HCT116 (cell line): ENCODE measurements at regions not wholly inside any gene's neighbourhood (a gene's known extent, or its start where the extent isn't known, plus 50 kb on each side); places are given as distances from the start of the nearest gene placed in this dataset.

Experiments used
- ATAC-seq: fragments of 200-7000 bp; cut with Tn5 transposase; 2 replicates; pipeline ENCODE4 v1.9.1; 2020; ENCODE audit warnings: mild to moderate bottlenecking, moderate library complexity
- BruUV-seq: library from RNA; stranded (reverse); fragments of 400-500 nt; replicated peaks from 2 replicates; lab custom pipeline; 2021; lab: Mats Ljungman, UMichigan
- CTCF ChIA-PET: fragments of 300-600 bp; sonication (Branson Sonifier 250); formaldehyde crosslinking; loops from one replicate; lab custom pipeline; 2021; ENCODE audit warnings: antibody characterized with exemption; lab: Charles Lee
- POLR2A ChIA-PET: fragments of 300-600, 350-600 bp; sonication (Branson Sonifier 250); formaldehyde crosslinking; loops from one replicate; lab custom pipeline; 2021; ENCODE audit warnings: antibody characterized with exemption; lab: Charles Lee
- RAD21 ChIA-PET, 2 experiments: fragments of 300-600 bp; sonication (Branson Sonifier 250); formaldehyde crosslinking; loops; one replicate each; lab custom pipeline; 2023; ENCODE audit warnings: low total read pairs in 2 of 2; ENCODE audit not compliant: uncharacterized antibody in 2 of 2, unreplicated experiment in 2 of 2, low non-redundant PET in 1 of 2; lab: Charles Lee
- DNase-seq: peaks from one replicate; pipeline ENCODE4 v3.0.0-alpha.2; 2010; ENCODE audit warnings: low read depth, low spot score
- H2AFZ ChIP-seq: fragments of 200-600 bp; shearing (Covaris generic), sonication (generic); 2 replicates; pipeline ENCODE4 v1.6.1; 2017; ENCODE audit warnings: low read depth, mixed run types, mixed read lengths, antibody characterized with exemption, low read length; ENCODE audit not compliant: poor library complexity, severe bottlenecking
- H3K27ac ChIP-seq: 2 replicates; pipeline ENCODE4 v1.5.1; 2012; ENCODE audit warnings: low read depth, low read length
- H3K27me3 ChIP-seq: fragments of 200-600 bp; sonication (generic); 2 replicates; pipeline ENCODE4 v1.6.1; 2016; ENCODE audit warnings: mixed run types, low read length, mixed read lengths; ENCODE audit not compliant: insufficient read depth
- H3K36me3 ChIP-seq, 2 experiments: fragments of 200-500 bp in 1 of 2; fragments of 200-600 bp in 1 of 2; sonication (Bioruptor generic) in 1 of 2; sonication (generic) in 1 of 2; 2 replicates each; pipeline versions ENCODE4 v1.5.1 to v1.6.1; 2014 to 2016; ENCODE audit warnings: low read length in 2 of 2, inconsistent platforms in 1 of 2, mixed read lengths in 1 of 2, mixed run types in 1 of 2; ENCODE audit not compliant: insufficient read depth in 2 of 2, control insufficient read depth in 1 of 2
- H3K4me1 ChIP-seq, 2 experiments: fragments of 200-600 bp in 1 of 2; sonication (generic) in 1 of 2; 2 replicates each; pipeline versions ENCODE4 v1.5.1 to v1.6.1; 2012 to 2017; ENCODE audit warnings: low read length in 2 of 2, inconsistent platforms in 1 of 2, mild to moderate bottlenecking in 1 of 2, mixed read lengths in 1 of 2, mixed run types in 1 of 2, moderate library complexity in 1 of 2; ENCODE audit not compliant: insufficient read depth in 2 of 2, control insufficient read depth in 1 of 2
- H3K4me2 ChIP-seq: fragments of 200-600 bp; sonication (generic); 2 replicates; pipeline ENCODE4 v1.6.1; 2017; ENCODE audit warnings: mixed run types, low read length, mixed read lengths
- H3K4me3 ChIP-seq, 2 experiments: fragments of 200-600 bp in 1 of 2; sonication (generic) in 1 of 2; replicated peaks in 1 of 2; 2 replicates each; pipeline ENCODE4 v1.5.1; 2011 to 2016; ENCODE audit warnings: low read length in 2 of 2, control low read depth in 1 of 2, low read depth in 1 of 2, mild to moderate bottlenecking in 1 of 2, mixed read lengths in 1 of 2, mixed run types in 1 of 2
- H3K79me2 ChIP-seq: fragments of 200-600 bp; sonication (generic); 2 replicates; pipeline ENCODE4 v1.6.1; 2017; ENCODE audit warnings: mild to moderate bottlenecking, mixed run types, low read length, moderate library complexity, mixed read lengths; ENCODE audit not compliant: insufficient read depth
- H3K9ac ChIP-seq: fragments of 200-600 bp; sonication (generic); 2 replicates; pipeline ENCODE4 v1.6.1; 2016; ENCODE audit warnings: low read length, mixed read lengths
- H3K9me2 ChIP-seq: fragments of 200-600 bp; sonication (generic), shearing (Covaris generic); 2 replicates; pipeline ENCODE4 v1.6.1; 2017; ENCODE audit warnings: mixed run types, mild to moderate bottlenecking, moderate library complexity; ENCODE audit not compliant: insufficient read depth
- H3K9me3 ChIP-seq, 2 experiments: fragments of 200-500 bp in 1 of 2; fragments of 200-600 bp in 1 of 2; sonication (Bioruptor generic) in 1 of 2; sonication (generic) in 1 of 2; 2 replicates each; pipeline ENCODE4 v1.6.1; 2014 to 2017; ENCODE audit warnings: low read length in 2 of 2, mixed read lengths in 2 of 2, inconsistent platforms in 1 of 2, low read depth in 1 of 2, mild to moderate bottlenecking in 1 of 2, mixed run types in 1 of 2, moderate library complexity in 1 of 2; ENCODE audit not compliant: control insufficient read depth in 1 of 2, insufficient read depth in 1 of 2
- H4K20me1 ChIP-seq: fragments of 200-600 bp; sonication (generic), shearing (Covaris generic); 2 replicates; pipeline ENCODE4 v1.6.1; 2017; ENCODE audit warnings: mixed run types, mild to moderate bottlenecking, moderate library complexity; ENCODE audit not compliant: insufficient read depth
- CBX3 ChIP-seq: IDR thresholded peaks from 2 replicates; pipeline ENCODE4 v1.6.1; 2012; ENCODE audit warnings: low read depth
- CEBPB ChIP-seq: IDR thresholded peaks from 2 replicates; pipeline ENCODE4 v1.6.1; 2012; ENCODE audit warnings: low read depth
- EGR1 ChIP-seq: IDR thresholded peaks from 2 replicates; pipeline ENCODE4 v1.6.1; 2012; ENCODE audit warnings: low read depth
- ELF1 ChIP-seq: IDR thresholded peaks from 2 replicates; pipeline ENCODE4 v1.6.1; 2012; ENCODE audit warnings: low read depth, borderline replicate concordance
- EZH2 ChIP-seq: fragments of 200-600 bp; sonication (generic); IDR thresholded peaks from 2 replicates; pipeline ENCODE4 v1.6.1; 2017; ENCODE audit warnings: antibody characterized with exemption, mixed run types
- EZH2phosphoT487 ChIP-seq: fragments of 200-600 bp; IDR thresholded peaks from 2 replicates; pipeline ENCODE4 v1.6.1; 2018; ENCODE audit warnings: antibody characterized with exemption, borderline replicate concordance
- FOSL1 ChIP-seq: IDR thresholded peaks from 2 replicates; pipeline ENCODE4 v1.6.1; 2012; ENCODE audit warnings: low read depth
- JUND ChIP-seq: IDR thresholded peaks from 2 replicates; pipeline ENCODE4 v1.6.1; 2012
- POLR2A ChIP-seq: IDR thresholded peaks from 2 replicates; pipeline ENCODE4 v1.7.0; 2011; ENCODE audit warnings: borderline replicate concordance; ENCODE audit not compliant: insufficient read depth, insufficient read length; ENCODE audit errors: extremely low read depth
- POLR2AphosphoS5 ChIP-seq: IDR thresholded peaks from 2 replicates; pipeline ENCODE4 v1.6.1; 2011; ENCODE audit warnings: mild to moderate bottlenecking, low read depth, low read length, moderate library complexity
- RAD21 ChIP-seq: IDR thresholded peaks from 2 replicates; pipeline ENCODE4 v1.6.1; 2012; ENCODE audit warnings: low read depth, mild to moderate bottlenecking
- SIN3A ChIP-seq: IDR thresholded peaks from 2 replicates; pipeline ENCODE4 v1.6.1; 2012; ENCODE audit warnings: low read depth
- YY1 ChIP-seq: IDR thresholded peaks from 2 replicates; pipeline ENCODE4 v1.6.1; 2011; ENCODE audit warnings: low read length, low read depth, moderate library complexity, mild to moderate bottlenecking; ENCODE audit not compliant: insufficient replicate concordance; ENCODE audit errors: extremely low read depth
- ZFX ChIP-seq: fragments of 450-650 bp; IDR thresholded peaks from 2 replicates; pipeline ENCODE4 v1.6.1; 2017
- intact Hi-C: fragments of 100-400 bp; cut with micrococcal nuclease; formaldehyde crosslinking; loops from 2 replicates; pipeline ENCODE4 v1.10.0; 2022
- TF ChIP-seq, protein P1 (sequence below): IDR thresholded peaks from 2 replicates; pipeline ENCODE4 v1.6.1; 2012
- TF ChIP-seq, protein P2 (sequence below): IDR thresholded peaks from 2 replicates; pipeline ENCODE4 v1.6.1; 2012; ENCODE audit warnings: low read depth
- TF ChIP-seq, protein P3 (sequence below): IDR thresholded peaks from 2 replicates; pipeline ENCODE4 v1.6.1; 2011; ENCODE audit warnings: mild to moderate bottlenecking, low read length, moderate library complexity; ENCODE audit not compliant: insufficient replicate concordance; ENCODE audit errors: extremely low read depth
- TF ChIP-seq, protein P4 (sequence below), 3 experiments: fragments of 200-600 bp in 1 of 3; sonication (generic) in 1 of 3; IDR thresholded peaks in 2 of 3; conservative IDR thresholded peaks in 1 of 3; 2 replicates each; pipeline ENCODE4 v1.5.1; 2012 to 2017; ENCODE audit warnings: low read depth in 2 of 3, low read length in 2 of 3, antibody characterized with exemption in 1 of 3, borderline replicate concordance in 1 of 3, control low read depth in 1 of 3, mild to moderate bottlenecking in 1 of 3, mixed read lengths in 1 of 3, mixed run types in 1 of 3, moderate library complexity in 1 of 3; ENCODE audit not compliant: insufficient read depth in 1 of 3

DNA sequence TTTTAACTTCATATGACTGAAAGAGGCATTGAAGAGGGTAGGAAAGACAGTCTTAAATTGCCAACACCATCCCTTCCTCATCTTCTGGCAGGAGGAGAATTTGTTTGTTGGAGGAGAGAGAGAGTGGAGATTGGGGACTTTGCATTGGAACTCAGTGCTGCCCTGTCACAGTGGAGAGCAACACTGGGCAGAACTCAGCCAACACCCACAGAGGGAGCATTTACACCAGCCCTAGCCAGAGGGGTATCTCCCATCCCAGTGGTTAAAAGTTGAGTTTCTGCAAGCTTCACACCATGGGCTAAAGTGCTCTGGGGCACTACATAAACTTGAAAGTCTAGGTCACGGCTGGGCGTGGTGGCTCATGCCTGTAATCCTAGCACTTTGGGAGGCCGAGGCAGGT lies 174.1 kb downstream of the ANKRD30B start (continued):
- no peak for TF ChIP-seq ZFX
- no peak for TF ChIP-seq EZH2
- no peak for TF ChIP-seq SIN3A
- no peak for TF ChIP-seq YY1
- TF ChIP-seq POLR2AphosphoS5 = no peak
- TF ChIP-seq CEBPB = no peak
- TF ChIP-seq, protein P1, sequence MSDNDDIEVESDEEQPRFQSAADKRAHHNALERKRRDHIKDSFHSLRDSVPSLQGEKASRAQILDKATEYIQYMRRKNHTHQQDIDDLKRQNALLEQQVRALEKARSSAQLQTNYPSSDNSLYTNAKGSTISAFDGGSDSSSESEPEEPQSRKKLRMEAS = no peak
- TF ChIP-seq, all 23 proteins: peak for 0

DNA sequence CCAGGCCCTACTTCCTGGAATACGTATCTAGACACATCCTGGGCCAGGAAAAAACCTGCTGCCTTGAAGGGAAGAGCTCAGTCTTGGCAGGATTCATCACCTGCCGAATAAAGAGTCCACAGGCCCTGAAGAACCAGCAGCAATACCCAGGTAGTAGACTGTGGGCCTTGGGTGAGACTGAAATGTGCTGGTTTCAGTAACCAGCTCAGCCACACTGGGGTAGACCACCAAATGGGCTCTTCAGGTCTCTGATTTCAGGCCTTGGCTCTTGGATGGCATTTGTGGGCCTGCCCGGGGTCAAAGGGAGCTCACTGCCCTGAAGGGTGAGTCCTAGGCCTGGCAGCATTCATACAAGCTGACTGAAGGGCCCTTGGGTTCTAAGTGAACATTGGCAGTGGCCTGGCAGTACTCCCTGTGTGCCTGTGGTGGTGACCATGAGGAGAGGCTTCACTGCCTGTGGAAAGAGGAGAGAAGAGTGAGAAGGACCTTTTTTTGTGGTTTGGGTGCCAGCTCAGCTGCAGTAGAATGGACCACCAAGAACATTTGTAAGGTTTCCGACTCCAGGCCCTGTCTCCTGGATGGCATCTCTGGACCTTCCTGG lies 175.1 kb downstream of the ANKRD30B start:
- Histone ChIP-seq H3K36me3 (no peaks in the 10 kb centered on the region), H3K27ac (no peak overlapping the region), H3K4me1 (no peaks in the 10 kb centered on the region), H4K20me1 (no peaks in the 10 kb centered on the region), H3K4me3 (no peak overlapping the region), H3K9me3 (peaks cover 12 to 31% of the 10 kb centered on the region in 2 experiments; a peak in 2 of 4 replicates), H3K9ac (no peak overlapping the region), H3K9me2 (no peaks in the 10 kb centered on the region), H3K27me3 (no peaks in the 10 kb centered on the region), H3K4me2 (no peak overlapping the region), H3K79me2 (no peaks in the 10 kb centered on the region), H2AFZ (no peak overlapping the region)
- ChIA-PET RAD21 (no interaction called here), CTCF (no interaction called here), POLR2A (no interaction called here)
- no peak for ATAC-seq
- no peak for TF ChIP-seq EZH2phosphoT487
- TF ChIP-seq RAD21 = no peak
- TF ChIP-seq, protein P2, sequence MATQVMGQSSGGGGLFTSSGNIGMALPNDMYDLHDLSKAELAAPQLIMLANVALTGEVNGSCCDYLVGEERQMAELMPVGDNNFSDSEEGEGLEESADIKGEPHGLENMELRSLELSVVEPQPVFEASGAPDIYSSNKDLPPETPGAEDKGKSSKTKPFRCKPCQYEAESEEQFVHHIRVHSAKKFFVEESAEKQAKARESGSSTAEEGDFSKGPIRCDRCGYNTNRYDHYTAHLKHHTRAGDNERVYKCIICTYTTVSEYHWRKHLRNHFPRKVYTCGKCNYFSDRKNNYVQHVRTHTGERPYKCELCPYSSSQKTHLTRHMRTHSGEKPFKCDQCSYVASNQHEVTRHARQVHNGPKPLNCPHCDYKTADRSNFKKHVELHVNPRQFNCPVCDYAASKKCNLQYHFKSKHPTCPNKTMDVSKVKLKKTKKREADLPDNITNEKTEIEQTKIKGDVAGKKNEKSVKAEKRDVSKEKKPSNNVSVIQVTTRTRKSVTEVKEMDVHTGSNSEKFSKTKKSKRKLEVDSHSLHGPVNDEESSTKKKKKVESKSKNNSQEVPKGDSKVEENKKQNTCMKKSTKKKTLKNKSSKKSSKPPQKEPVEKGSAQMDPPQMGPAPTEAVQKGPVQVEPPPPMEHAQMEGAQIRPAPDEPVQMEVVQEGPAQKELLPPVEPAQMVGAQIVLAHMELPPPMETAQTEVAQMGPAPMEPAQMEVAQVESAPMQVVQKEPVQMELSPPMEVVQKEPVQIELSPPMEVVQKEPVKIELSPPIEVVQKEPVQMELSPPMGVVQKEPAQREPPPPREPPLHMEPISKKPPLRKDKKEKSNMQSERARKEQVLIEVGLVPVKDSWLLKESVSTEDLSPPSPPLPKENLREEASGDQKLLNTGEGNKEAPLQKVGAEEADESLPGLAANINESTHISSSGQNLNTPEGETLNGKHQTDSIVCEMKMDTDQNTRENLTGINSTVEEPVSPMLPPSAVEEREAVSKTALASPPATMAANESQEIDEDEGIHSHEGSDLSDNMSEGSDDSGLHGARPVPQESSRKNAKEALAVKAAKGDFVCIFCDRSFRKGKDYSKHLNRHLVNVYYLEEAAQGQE = no peak
- no peak for TF ChIP-seq EZH2
- TF ChIP-seq, protein P3, sequence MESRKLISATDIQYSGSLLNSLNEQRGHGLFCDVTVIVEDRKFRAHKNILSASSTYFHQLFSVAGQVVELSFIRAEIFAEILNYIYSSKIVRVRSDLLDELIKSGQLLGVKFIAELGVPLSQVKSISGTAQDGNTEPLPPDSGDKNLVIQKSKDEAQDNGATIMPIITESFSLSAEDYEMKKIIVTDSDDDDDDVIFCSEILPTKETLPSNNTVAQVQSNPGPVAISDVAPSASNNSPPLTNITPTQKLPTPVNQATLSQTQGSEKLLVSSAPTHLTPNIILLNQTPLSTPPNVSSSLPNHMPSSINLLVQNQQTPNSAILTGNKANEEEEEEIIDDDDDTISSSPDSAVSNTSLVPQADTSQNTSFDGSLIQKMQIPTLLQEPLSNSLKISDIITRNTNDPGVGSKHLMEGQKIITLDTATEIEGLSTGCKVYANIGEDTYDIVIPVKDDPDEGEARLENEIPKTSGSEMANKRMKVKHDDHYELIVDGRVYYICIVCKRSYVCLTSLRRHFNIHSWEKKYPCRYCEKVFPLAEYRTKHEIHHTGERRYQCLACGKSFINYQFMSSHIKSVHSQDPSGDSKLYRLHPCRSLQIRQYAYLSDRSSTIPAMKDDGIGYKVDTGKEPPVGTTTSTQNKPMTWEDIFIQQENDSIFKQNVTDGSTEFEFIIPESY = no peak
- TF ChIP-seq EGR1 = no peak
- TF ChIP-seq JUND = no peak
- TF ChIP-seq, protein P1 = no peak
- TF ChIP-seq FOSL1 = no peak
- TF ChIP-seq SIN3A = no peak
- TF ChIP-seq CBX3 = no peak
- TF ChIP-seq POLR2AphosphoS5 = no peak
- TF ChIP-seq CEBPB = no peak
- no peak for TF ChIP-seq ELF1
- no peak for TF ChIP-seq POLR2A
- TF ChIP-seq, protein P4, sequence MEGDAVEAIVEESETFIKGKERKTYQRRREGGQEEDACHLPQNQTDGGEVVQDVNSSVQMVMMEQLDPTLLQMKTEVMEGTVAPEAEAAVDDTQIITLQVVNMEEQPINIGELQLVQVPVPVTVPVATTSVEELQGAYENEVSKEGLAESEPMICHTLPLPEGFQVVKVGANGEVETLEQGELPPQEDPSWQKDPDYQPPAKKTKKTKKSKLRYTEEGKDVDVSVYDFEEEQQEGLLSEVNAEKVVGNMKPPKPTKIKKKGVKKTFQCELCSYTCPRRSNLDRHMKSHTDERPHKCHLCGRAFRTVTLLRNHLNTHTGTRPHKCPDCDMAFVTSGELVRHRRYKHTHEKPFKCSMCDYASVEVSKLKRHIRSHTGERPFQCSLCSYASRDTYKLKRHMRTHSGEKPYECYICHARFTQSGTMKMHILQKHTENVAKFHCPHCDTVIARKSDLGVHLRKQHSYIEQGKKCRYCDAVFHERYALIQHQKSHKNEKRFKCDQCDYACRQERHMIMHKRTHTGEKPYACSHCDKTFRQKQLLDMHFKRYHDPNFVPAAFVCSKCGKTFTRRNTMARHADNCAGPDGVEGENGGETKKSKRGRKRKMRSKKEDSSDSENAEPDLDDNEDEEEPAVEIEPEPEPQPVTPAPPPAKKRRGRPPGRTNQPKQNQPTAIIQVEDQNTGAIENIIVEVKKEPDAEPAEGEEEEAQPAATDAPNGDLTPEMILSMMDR (IDR thresholded peaks at IDR 0.05 in 2 of 3, conservative IDR thresholded peaks at IDR 0.05 in 1 of 3; ENCODE audit: borderline replicate concordance in 1 of 3, insufficient read depth in 1 of 3, low read depth in 2 of 3, low read length in 2 of 3) = no peak
- intact Hi-C loops = no loop called here
- no peak for DNase-seq
- no TSS peak for BruUV-seq
